HEK293 (cell line): ENCODE measurements at regions not wholly inside any gene's neighbourhood (a gene's known extent, or its start where the extent isn't known, plus 50 kb on each side); places are given as distances from the start of the nearest gene placed in this dataset.

Experiments used
- CTCF ChIA-PET: fragments of 350-600 bp; formaldehyde crosslinking; extraction: SDS; loops from one replicate; lab custom pipeline; 2021; ENCODE audit warnings: antibody characterized with exemption; lab: Yijun Ruan, JAX
- POLR2A ChIA-PET: fragments of 300-600 bp; formaldehyde crosslinking; extraction: SDS; loops from one replicate; lab custom pipeline; 2020; ENCODE audit warnings: antibody characterized with exemption, inconsistent platforms; lab: Yijun Ruan, JAX
- H3K27ac ChIP-seq: fragments of 200-500 bp; sonication (Bioruptor generic); 2 replicates; pipeline ENCODE4 v1.5.1; 2014; ENCODE audit warnings: low read depth, low read length, control low read depth, inconsistent platforms; ENCODE audit errors: extremely low read depth
- H3K36me3 ChIP-seq, 2 experiments: fragments of 200-500 bp in 1 of 2; sonication (Bioruptor generic) in 1 of 2; 1 replicate in 1 of 2; 2 replicates in 1 of 2; pipeline ENCODE4 v1.5.1; 2014 to 2017; ENCODE audit warnings: inconsistent platforms in 2 of 2, low read length in 2 of 2; ENCODE audit not compliant: control insufficient read depth in 2 of 2, insufficient read depth in 1 of 2
- H3K4me1 ChIP-seq: fragments of 200-500 bp; sonication (Bioruptor generic); 2 replicates; pipeline ENCODE4 v1.5.1; 2014; ENCODE audit warnings: mild to moderate bottlenecking, low read length, inconsistent platforms; ENCODE audit not compliant: control insufficient read depth, insufficient read depth
- H3K4me3 ChIP-seq: 2 replicates; pipeline ENCODE4 v1.5.1; 2011; ENCODE audit warnings: low read depth, mild to moderate bottlenecking, control low read depth, low read length, moderate library complexity
- H3K9me3 ChIP-seq: fragments of 200-500 bp; sonication (Bioruptor generic); 2 replicates; pipeline ENCODE4 v1.5.1; 2014; ENCODE audit warnings: low read depth, low read length, inconsistent platforms; ENCODE audit not compliant: control insufficient read depth, insufficient read depth
- HOXC10 ChIP-seq: sonication (generic); formaldehyde crosslinking; IDR thresholded peaks from 2 replicates; pipeline ENCODE4 v1.8.1; 2023; ENCODE audit warnings: mild to moderate bottlenecking, missing genetic modification reagents
- PRDM2 ChIP-seq: fragments of 450-650 bp; formaldehyde crosslinking; IDR thresholded peaks from 2 replicates; pipeline ENCODE4 v1.5.1; 2016; ENCODE audit warnings: missing biosample characterization, missing genetic modification characterization, borderline replicate concordance
- SALL2 ChIP-seq: fragments of 450-650 bp; formaldehyde crosslinking; IDR thresholded peaks from 2 replicates; pipeline ENCODE4 v1.5.0; 2017; ENCODE audit warnings: missing biosample characterization, mild to moderate bottlenecking, missing genetic modification characterization, borderline replicate concordance
- SCRT2 ChIP-seq: fragments of 450-650 bp; formaldehyde crosslinking; IDR thresholded peaks from 2 replicates; pipeline ENCODE4 v1.5.1; 2016; ENCODE audit warnings: missing biosample characterization, missing genetic modification characterization
- SP7 ChIP-seq: fragments of 450-650 bp; formaldehyde crosslinking; IDR thresholded peaks from 2 replicates; pipeline ENCODE4 v1.5.1; 2016; ENCODE audit warnings: missing biosample characterization, missing genetic modification characterization
- WT1 ChIP-seq: fragments of 450-650 bp; formaldehyde crosslinking; IDR thresholded peaks from 2 replicates; pipeline ENCODE4 v1.5.1; 2016; ENCODE audit warnings: missing biosample characterization, missing genetic modification characterization
- ZEB2 ChIP-seq: fragments of 450-650 bp; formaldehyde crosslinking; IDR thresholded peaks from 2 replicates; pipeline ENCODE4 v1.5.1; 2016; ENCODE audit warnings: missing biosample characterization, missing genetic modification characterization
- ZNF132 ChIP-seq: fragments of 450-650 bp; formaldehyde crosslinking; IDR thresholded peaks from 2 replicates; pipeline ENCODE4 v1.5.1; 2017; ENCODE audit warnings: missing biosample characterization, missing genetic modification characterization, borderline replicate concordance
- ZNF26 ChIP-seq: fragments of 450-650 bp; formaldehyde crosslinking; IDR thresholded peaks from 2 replicates; pipeline ENCODE4 v1.5.1; 2016; ENCODE audit warnings: missing biosample characterization, missing genetic modification characterization
- ZNF433 ChIP-seq: fragments of 450-650 bp; formaldehyde crosslinking; IDR thresholded peaks from 2 replicates; pipeline ENCODE4 v1.5.1; 2016; ENCODE audit warnings: missing biosample characterization, missing genetic modification characterization, low read depth
- ZNF518A ChIP-seq: fragments of 450-650 bp; formaldehyde crosslinking; conservative IDR thresholded peaks from 2 replicates; pipeline ENCODE4 v1.5.1; 2016; ENCODE audit warnings: low read depth, missing biosample characterization, missing genetic modification characterization
- ZNF529 ChIP-seq: fragments of 450-650 bp; formaldehyde crosslinking; IDR thresholded peaks from 2 replicates; pipeline ENCODE4 v1.5.1; 2017; ENCODE audit warnings: missing genetic modification characterization, missing biosample characterization; ENCODE audit not compliant: insufficient replicate concordance
- ZNF626 ChIP-seq: fragments of 450-650 bp; sonication (Bioruptor Pico); formaldehyde crosslinking; IDR thresholded peaks from 2 replicates; pipeline ENCODE4 v1.5.1; 2018; ENCODE audit warnings: missing biosample characterization, missing genetic modification characterization, inconsistent platforms
- ZNF658 ChIP-seq: fragments of 450-650 bp; formaldehyde crosslinking; IDR thresholded peaks from 2 replicates; pipeline ENCODE4; 2016; ENCODE audit warnings: missing biosample characterization, missing genetic modification characterization
- ZNF785 ChIP-seq: fragments of 450-650 bp; formaldehyde crosslinking; IDR thresholded peaks from 2 replicates; pipeline ENCODE4 v1.5.1; 2016; ENCODE audit warnings: missing biosample characterization, missing genetic modification characterization

GRCh38 chr11:39443424-39444022 is 2015.9 kb downstream of the LRRC4C start:
- no peaks in the 10 kb centered on the region for H3K9me3 ChIP-seq
- H3K27ac ChIP-seq, result no peak overlapping the region
- no peaks in the 10 kb centered on the region for H3K36me3 ChIP-seq
- ChIA-PET POLR2A (no interaction called here), CTCF (no interaction called here)
- H3K4me3 ChIP-seq, result no peak overlapping the region
- TF ChIP-seq ZNF626 (tag by site-specific recombination), result no peak
- no peak for TF ChIP-seq ZNF518A (tag by site-specific recombination)
- TF ChIP-seq ZEB2 (tag by site-specific recombination), result no peak
- no peak for TF ChIP-seq ZNF132 (tag by site-specific recombination)
- no peak for TF ChIP-seq ZNF26 (tag by site-specific recombination)
- no peak for TF ChIP-seq SP7 (tag by site-specific recombination)
- no peak for TF ChIP-seq ZNF433 (tag by site-specific recombination)
- TF ChIP-seq SCRT2 (tag by site-specific recombination), result no peak
- TF ChIP-seq WT1 (tag by site-specific recombination), result no peak
- no peak for TF ChIP-seq ZNF529 (tag by site-specific recombination)
- no peak for TF ChIP-seq ZNF785
- no peak for TF ChIP-seq SALL2 (tag by site-specific recombination)
- TF ChIP-seq HOXC10 (CRISPR knock-in tag), result no peak
- no peak for TF ChIP-seq PRDM2 (tag by site-specific recombination)
- no peak for TF ChIP-seq ZNF658
- H3K4me1 ChIP-seq, result no peaks in the 10 kb centered on the region
